ENCODE measurements at regions not wholly inside any gene's neighbourhood (a gene's known extent, or its start where the extent isn't known, plus 50 kb on each side); places are given as distances from the start of the nearest gene placed in this dataset.
"Not testable (repeated sequence)": the region's sequence is repeated elsewhere in the genome, so short reads cannot be mapped to it uniquely, and the experiment has no call there.

GRCh38 chr15:93954985-93955571 lies 276.3 kb upstream of the MCTP2 start:
- H3K4me3 ChIP-seq (ENCODE audit: low read length) = no peak overlapping the region
- no peaks in the 10 kb centered on the region for H3K9me3 ChIP-seq (ENCODE audit: control insufficient read depth, low read length)

GRCh38 chr15:93948726-93949125 lies 282.6 kb upstream of the MCTP2 start:
- no peaks in the 10 kb centered on the region for H3K36me3 ChIP-seq (ENCODE audit: control insufficient read depth, insufficient read depth, low read length)
- H3K9me3 ChIP-seq (ENCODE audit: control insufficient read depth, low read length) = no peaks in the 10 kb centered on the region
- H3K4me1 ChIP-seq (ENCODE audit: control insufficient read depth, insufficient read depth, low read length) = no peaks in the 10 kb centered on the region

More at GRCh38 chr15:93954985-93955571, 276.3 kb upstream of the MCTP2 start:
- H3K36me3 ChIP-seq (ENCODE audit: control insufficient read depth, insufficient read depth, low read length) = no peaks in the 10 kb centered on the region
- no peaks in the 10 kb centered on the region for H3K4me1 ChIP-seq (ENCODE audit: control insufficient read depth, insufficient read depth, low read length)
- H3K27me3 ChIP-seq (ENCODE audit: control insufficient read depth, insufficient read depth, low read length) = peaks cover 4% of the 10 kb centered on the region
- H3K9ac ChIP-seq (ENCODE audit: low read length) = no peak overlapping the region

GRCh38 chr15:93943586-93943985 lies 287.8 kb upstream of the MCTP2 start:
- Histone ChIP-seq H3K4me1 (ENCODE audit: control insufficient read depth, insufficient read depth, low read length) (no peaks in the 10 kb centered on the region), H3K27me3 (ENCODE audit: control insufficient read depth, insufficient read depth, low read length) (no peaks in the 10 kb centered on the region), H3K9ac (ENCODE audit: low read length) (no peak overlapping the region), H3K4me3 (ENCODE audit: low read length) (no peak overlapping the region), H3K36me3 (ENCODE audit: control insufficient read depth, insufficient read depth, low read length) (no peaks in the 10 kb centered on the region), H3K9me3 (ENCODE audit: control insufficient read depth, low read length) (no peaks in the 10 kb centered on the region)

More at GRCh38 chr15:93948726-93949125, 282.6 kb upstream of the MCTP2 start:
- no peaks in the 10 kb centered on the region for H3K27me3 ChIP-seq (ENCODE audit: control insufficient read depth, insufficient read depth, low read length)
- H3K4me3 ChIP-seq (ENCODE audit: low read length) = no peak overlapping the region
- H3K9ac ChIP-seq (ENCODE audit: low read length) = no peak overlapping the region

- no peaks in the 10 kb centered on the region for H3K36me3 ChIP-seq (ENCODE audit: control insufficient read depth, insufficient read depth, low read length)
- no peak overlapping the region for H3K4me3 ChIP-seq (ENCODE audit: low read length)
- H3K9ac ChIP-seq (ENCODE audit: low read length) = no peak overlapping the region
- no peaks in the 10 kb centered on the region for H3K27me3 ChIP-seq (ENCODE audit: control insufficient read depth, insufficient read depth, low read length)
- H3K9me3 ChIP-seq (ENCODE audit: control insufficient read depth, low read length) = no peaks in the 10 kb centered on the region
- H3K4me1 ChIP-seq (ENCODE audit: control insufficient read depth, insufficient read depth, low read length) = no peaks in the 10 kb centered on the region
Observed at GRCh38 chr15:93942269-93942694, 289.1 kb upstream of the MCTP2 start.

- H3K27me3 ChIP-seq (ENCODE audit: control insufficient read depth, insufficient read depth, low read length) = no peaks in the 10 kb centered on the region
- no peaks in the 10 kb centered on the region for H3K4me1 ChIP-seq (ENCODE audit: control insufficient read depth, insufficient read depth, low read length)
- H3K4me3 ChIP-seq (ENCODE audit: low read length) = no peak overlapping the region
- H3K9me3 ChIP-seq (ENCODE audit: control insufficient read depth, low read length) = no peaks in the 10 kb centered on the region
- H3K36me3 ChIP-seq (ENCODE audit: control insufficient read depth, insufficient read depth, low read length) = no peaks in the 10 kb centered on the region
- no peak overlapping the region for H3K9ac ChIP-seq (ENCODE audit: low read length)
Observed at GRCh38 chr15:93941697-93942096, 289.7 kb upstream of the MCTP2 start.

- no peaks in the 10 kb centered on the region for H3K4me1 ChIP-seq (ENCODE audit: control insufficient read depth, insufficient read depth, low read length)
- no peaks in the 10 kb centered on the region for H3K36me3 ChIP-seq (ENCODE audit: control insufficient read depth, insufficient read depth, low read length)
- H3K9ac ChIP-seq (ENCODE audit: low read length) = no peak overlapping the region
- no peak overlapping the region for H3K4me3 ChIP-seq (ENCODE audit: low read length)
- H3K9me3 ChIP-seq (ENCODE audit: control insufficient read depth, low read length) = no peaks in the 10 kb centered on the region
- no peaks in the 10 kb centered on the region for H3K27me3 ChIP-seq (ENCODE audit: control insufficient read depth, insufficient read depth, low read length)
Observed at GRCh38 chr15:93940226-93940625, 291.1 kb upstream of the MCTP2 start.

- Histone ChIP-seq H3K9me3 (ENCODE audit: control insufficient read depth, low read length) (no peaks in the 10 kb centered on the region), H3K36me3 (ENCODE audit: control insufficient read depth, insufficient read depth, low read length) (no peaks in the 10 kb centered on the region), H3K4me3 (ENCODE audit: low read length) (no peak overlapping the region), H3K27me3 (ENCODE audit: control insufficient read depth, insufficient read depth, low read length) (no peaks in the 10 kb centered on the region), H3K9ac (ENCODE audit: low read length) (no peak overlapping the region), H3K4me1 (ENCODE audit: control insufficient read depth, insufficient read depth, low read length) (no peaks in the 10 kb centered on the region)
Observed at GRCh38 chr15:93932164-93932776, 299.1 kb upstream of the MCTP2 start.

- no peaks in the 10 kb centered on the region for H3K9me3 ChIP-seq (ENCODE audit: control insufficient read depth, low read length)
Observed at GRCh38 chr15:93929375-93930094, 301.8 kb upstream of the MCTP2 start.

GRCh38 chr15:93920204-93920603 lies 311.2 kb upstream of the MCTP2 start:
- no peaks in the 10 kb centered on the region for H3K27me3 ChIP-seq (ENCODE audit: control insufficient read depth, insufficient read depth, low read length)
- H3K4me1 ChIP-seq (ENCODE audit: control insufficient read depth, insufficient read depth, low read length) = no peaks in the 10 kb centered on the region
- no peaks in the 10 kb centered on the region for H3K36me3 ChIP-seq (ENCODE audit: control insufficient read depth, insufficient read depth, low read length)
- H3K9ac ChIP-seq (ENCODE audit: low read length) = no peak overlapping the region
- no peaks in the 10 kb centered on the region for H3K9me3 ChIP-seq (ENCODE audit: control insufficient read depth, low read length)
- H3K4me3 ChIP-seq (ENCODE audit: low read length) = no peak overlapping the region

More at GRCh38 chr15:93929375-93930094, 301.8 kb upstream of the MCTP2 start:
- H3K27me3 ChIP-seq (ENCODE audit: control insufficient read depth, insufficient read depth, low read length) = no peaks in the 10 kb centered on the region
- H3K36me3 ChIP-seq (ENCODE audit: control insufficient read depth, insufficient read depth, low read length) = no peaks in the 10 kb centered on the region
- no peak overlapping the region for H3K9ac ChIP-seq (ENCODE audit: low read length)
- H3K4me1 ChIP-seq (ENCODE audit: control insufficient read depth, insufficient read depth, low read length) = no peaks in the 10 kb centered on the region
- no peak overlapping the region for H3K4me3 ChIP-seq (ENCODE audit: low read length)

- H3K4me3 ChIP-seq (ENCODE audit: low read length); H3K9me3 ChIP-seq (ENCODE audit: control insufficient read depth, low read length); H3K27me3 ChIP-seq (ENCODE audit: control insufficient read depth, insufficient read depth, low read length); H3K4me1 ChIP-seq (ENCODE audit: control insufficient read depth, insufficient read depth, low read length); H3K36me3 ChIP-seq (ENCODE audit: control insufficient read depth, insufficient read depth, low read length); H3K9ac ChIP-seq (ENCODE audit: low read length): not testable (repeated sequence)
Observed at GRCh38 chr15:93918801-93919200, 312.6 kb upstream of the MCTP2 start.

- H3K9me3 ChIP-seq (ENCODE audit: control insufficient read depth, low read length) = no peaks in the 10 kb centered on the region
- no peaks in the 10 kb centered on the region for H3K4me1 ChIP-seq (ENCODE audit: control insufficient read depth, insufficient read depth, low read length)
- H3K36me3 ChIP-seq (ENCODE audit: control insufficient read depth, insufficient read depth, low read length) = no peaks in the 10 kb centered on the region
- no peak overlapping the region for H3K9ac ChIP-seq (ENCODE audit: low read length)
- H3K27me3 ChIP-seq (ENCODE audit: control insufficient read depth, insufficient read depth, low read length) = no peaks in the 10 kb centered on the region
- H3K4me3 ChIP-seq (ENCODE audit: low read length) = no peak overlapping the region
Observed at GRCh38 chr15:93917181-93917580, 314.2 kb upstream of the MCTP2 start.

GRCh38 chr15:93913871-93914270 lies 317.5 kb upstream of the MCTP2 start:
- H3K36me3 ChIP-seq (ENCODE audit: control insufficient read depth, insufficient read depth, low read length) = no peaks in the 10 kb centered on the region
- no peak overlapping the region for H3K9ac ChIP-seq (ENCODE audit: low read length)
- H3K4me1 ChIP-seq (ENCODE audit: control insufficient read depth, insufficient read depth, low read length) = no peaks in the 10 kb centered on the region
- H3K4me3 ChIP-seq (ENCODE audit: low read length) = no peak overlapping the region
- H3K9me3 ChIP-seq (ENCODE audit: control insufficient read depth, low read length) = no peaks in the 10 kb centered on the region
- no peaks in the 10 kb centered on the region for H3K27me3 ChIP-seq (ENCODE audit: control insufficient read depth, insufficient read depth, low read length)

Measured in mucosa of stomach (tissue), 1 donor.